K562 (cell line): ENCODE measurements at regions not wholly inside any gene's neighbourhood (a gene's known extent, or its start where the extent isn't known, plus 50 kb on each side); places are given as distances from the start of the nearest gene placed in this dataset.

Source experiments
- ARNT ChIP-seq, 2 experiments: fragments of 450-650 bp; IDR thresholded peaks; 2 replicates each; pipeline ENCODE4 v1.6.1; 2016; ENCODE audit warnings: mild to moderate bottlenecking in 1 of 2
- BHLHE40 ChIP-seq: IDR thresholded peaks from 2 replicates; pipeline ENCODE4 v1.6.1; 2011; ENCODE audit warnings: low read length, improper control_type of control experiment
- CBFA2T3 ChIP-seq: fragments of 450-650 bp; IDR thresholded peaks from 2 replicates; pipeline ENCODE4 v1.6.1; 2017
- DMBX1 ChIP-seq: fragments of 250-450 bp; sonication (Bioruptor Pico); IDR thresholded peaks from 2 replicates; pipeline ENCODE4 v1.8.0; 2022; ENCODE audit warnings: inconsistent platforms, mild to moderate bottlenecking, moderate library complexity, borderline replicate concordance
- E2F1 ChIP-seq: sonication (generic); formaldehyde crosslinking; IDR thresholded peaks from 2 replicates; pipeline ENCODE4 v1.8.1; 2023; ENCODE audit warnings: mild to moderate bottlenecking, missing genetic modification reagents, moderate library complexity
- HDAC1 ChIP-seq, 2 experiments: fragments of 450-650 bp; IDR thresholded peaks; 2 replicates each; pipeline ENCODE4 v1.6.1; 2016 to 2017; ENCODE audit warnings: inconsistent platforms in 1 of 2, mild to moderate bottlenecking in 1 of 2, moderate library complexity in 1 of 2
- MEF2A ChIP-seq: IDR thresholded peaks from 2 replicates; pipeline ENCODE4 v1.6.1; 2011; ENCODE audit warnings: low read depth, mild to moderate bottlenecking, low read length, moderate library complexity; ENCODE audit not compliant: control insufficient read depth
- MEIS2 ChIP-seq: fragments of 450-650 bp; IDR thresholded peaks from 2 replicates; pipeline ENCODE4 v1.6.1; 2014; ENCODE audit warnings: mild to moderate bottlenecking; ENCODE audit not compliant: partially characterized antibody
- NFIC ChIP-seq: fragments of 450-650 bp; IDR thresholded peaks from 2 replicates; pipeline ENCODE4 v1.6.1; 2017; ENCODE audit warnings: mild to moderate bottlenecking, inconsistent platforms
- PKNOX1 ChIP-seq: fragments of 450-650 bp; IDR thresholded peaks from 2 replicates; pipeline ENCODE4 v1.6.1; 2016
- PML ChIP-seq: IDR thresholded peaks from 2 replicates; pipeline ENCODE4 v1.6.1; 2012; ENCODE audit warnings: low read length, inconsistent platforms
- PTBP1 ChIP-seq: fragments of 200-400 bp; formaldehyde crosslinking; IDR thresholded peaks from 2 replicates; pipeline ENCODE4 v1.6.1; 2017; ENCODE audit warnings: low read depth, low read length
- SMARCE1 ChIP-seq: fragments of 450-650 bp; IDR thresholded peaks from 2 replicates; pipeline ENCODE4 v1.7.1; 2016; ENCODE audit warnings: mild to moderate bottlenecking
- SOX6 ChIP-seq: fragments of 450-650 bp; IDR thresholded peaks from 2 replicates; pipeline ENCODE4 v1.6.1; 2014; ENCODE audit warnings: mild to moderate bottlenecking
- USF2 ChIP-seq: sonication (generic); formaldehyde crosslinking; IDR thresholded peaks from 2 replicates; pipeline ENCODE4 v1.5.0; 2020; ENCODE audit warnings: missing genetic modification reagents
- ZBTB17 ChIP-seq: fragments of 450-650 bp; formaldehyde crosslinking; IDR thresholded peaks from 2 replicates; pipeline ENCODE4 v1.4.0; 2020; ENCODE audit warnings: mild to moderate bottlenecking
- ZBTB40 ChIP-seq, 2 experiments: fragments of 450-650 bp in 1 of 2; sonication (generic) in 1 of 2; formaldehyde crosslinking in 1 of 2; IDR thresholded peaks; 2 replicates each; pipeline versions ENCODE4 v1.7.1 to v1.9.0; 2016 to 2022; ENCODE audit warnings: inconsistent platforms in 1 of 2, mild to moderate bottlenecking in 1 of 2, missing genetic modification reagents in 1 of 2
- ZFP30 ChIP-seq: fragments of 250-450 bp; sonication (Bioruptor Pico); IDR thresholded peaks from 2 replicates; pipeline ENCODE4 v1.8.0; 2022; ENCODE audit warnings: moderate library complexity, mild to moderate bottlenecking, inconsistent platforms, borderline replicate concordance

GRCh38 chr13:50161052-50161451, 145.8 kb downstream of the KCNRG start (continued):
- TF ChIP-seq PKNOX1, result peak; percentile 64; the same call in 1 of the 2 replicates
- no peak for TF ChIP-seq PTBP1
- peak in 1 of 2 experiments; percentile 69; a peak in 1 of 4 replicates for TF ChIP-seq ARNT (IDR thresholded peaks at IDR 0.05)
- TF ChIP-seq DMBX1, result peak; percentile 32; the same call in 1 of the 2 replicates
- TF ChIP-seq ZFP30 (CRISPR knock-in tag), result no peak
- peak; percentile 73; the same call in 1 of the 2 replicates for TF ChIP-seq PML
- no peak for TF ChIP-seq E2F1 (CRISPR knock-in tag)
- peak; percentile 75 for TF ChIP-seq NFIC
- no peak for TF ChIP-seq MEF2A
- TF ChIP-seq MEIS2, result peak; percentile 78
- no peak for TF ChIP-seq BHLHE40
- peak; percentile 91 for TF ChIP-seq CBFA2T3
- peak in 1 of 2 experiments; percentile 97; a peak in 2 of 4 replicates for TF ChIP-seq HDAC1 (IDR thresholded peaks at IDR 0.05)
- peak; percentile 85 for TF ChIP-seq ZBTB40 (IDR thresholded peaks at IDR 0.05)
- no peak for TF ChIP-seq ZBTB40 (CRISPR knock-in tag; IDR thresholded peaks at IDR 0.05)
- TF ChIP-seq SMARCE1, result peak; percentile 18; the same call in 1 of the 2 replicates
- no peak for TF ChIP-seq USF2 (CRISPR knock-in tag)
- TF ChIP-seq ZBTB17 (CRISPR knock-in tag), result no peak
- TF ChIP-seq SOX6, result peak; percentile 87
